ENCODE measurements at regions not wholly inside any gene's neighbourhood (a gene's known extent, or its start where the extent isn't known, plus 50 kb on each side); places are given as distances from the start of the nearest gene placed in this dataset.
"Not testable (repeated sequence)": the region's sequence is repeated elsewhere in the genome, so short reads cannot be mapped to it uniquely, and the experiment has no call there.

DNA sequence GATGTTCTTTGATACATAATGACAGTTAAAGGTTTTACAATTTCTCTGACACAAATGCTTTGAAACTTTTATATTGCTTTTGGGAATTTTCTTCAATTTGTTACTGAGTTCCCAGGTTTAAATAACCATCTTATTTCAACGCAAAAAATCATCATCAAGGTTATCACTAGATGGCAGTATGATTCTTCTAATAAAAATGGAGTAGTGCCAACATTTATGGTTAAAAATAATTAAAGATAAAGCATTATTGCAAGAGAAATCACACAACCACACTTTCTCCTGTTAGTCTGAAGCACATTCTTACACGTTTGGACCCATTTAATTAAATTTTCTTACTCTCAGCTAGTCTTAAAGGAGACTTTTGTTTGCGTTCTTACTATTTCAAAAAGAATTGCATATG lies 611.3 kb upstream of the CPXCR1 start:
- peaks cover 0 to 5% of the 10 kb centered on the region in 2 donors for H3K27me3 ChIP-seq
- H3K9me3 ChIP-seq = no peaks in the 10 kb centered on the region
- H3K4me3 ChIP-seq = no peak overlapping the region
- no peaks in the 10 kb centered on the region for H3K4me1 ChIP-seq
- 17 to 23% methylated on average over 3 of the region's 3 CpGs for WGBS, 2 donors
- no peak overlapping the region for H3K27ac ChIP-seq
- TF ChIP-seq POLR2A (IDR thresholded peaks at IDR 0.05) = no peak
- TF ChIP-seq, protein P1, sequence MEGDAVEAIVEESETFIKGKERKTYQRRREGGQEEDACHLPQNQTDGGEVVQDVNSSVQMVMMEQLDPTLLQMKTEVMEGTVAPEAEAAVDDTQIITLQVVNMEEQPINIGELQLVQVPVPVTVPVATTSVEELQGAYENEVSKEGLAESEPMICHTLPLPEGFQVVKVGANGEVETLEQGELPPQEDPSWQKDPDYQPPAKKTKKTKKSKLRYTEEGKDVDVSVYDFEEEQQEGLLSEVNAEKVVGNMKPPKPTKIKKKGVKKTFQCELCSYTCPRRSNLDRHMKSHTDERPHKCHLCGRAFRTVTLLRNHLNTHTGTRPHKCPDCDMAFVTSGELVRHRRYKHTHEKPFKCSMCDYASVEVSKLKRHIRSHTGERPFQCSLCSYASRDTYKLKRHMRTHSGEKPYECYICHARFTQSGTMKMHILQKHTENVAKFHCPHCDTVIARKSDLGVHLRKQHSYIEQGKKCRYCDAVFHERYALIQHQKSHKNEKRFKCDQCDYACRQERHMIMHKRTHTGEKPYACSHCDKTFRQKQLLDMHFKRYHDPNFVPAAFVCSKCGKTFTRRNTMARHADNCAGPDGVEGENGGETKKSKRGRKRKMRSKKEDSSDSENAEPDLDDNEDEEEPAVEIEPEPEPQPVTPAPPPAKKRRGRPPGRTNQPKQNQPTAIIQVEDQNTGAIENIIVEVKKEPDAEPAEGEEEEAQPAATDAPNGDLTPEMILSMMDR (IDR thresholded peaks at IDR 0.05) = no peak
- TF ChIP-seq EP300 (IDR thresholded peaks at IDR 0.05) = no peak
- H3K36me3 ChIP-seq = no peaks in the 10 kb centered on the region
- no peak for DNase-seq (ENCODE audit: low spot score in 2 of 2)

DNA sequence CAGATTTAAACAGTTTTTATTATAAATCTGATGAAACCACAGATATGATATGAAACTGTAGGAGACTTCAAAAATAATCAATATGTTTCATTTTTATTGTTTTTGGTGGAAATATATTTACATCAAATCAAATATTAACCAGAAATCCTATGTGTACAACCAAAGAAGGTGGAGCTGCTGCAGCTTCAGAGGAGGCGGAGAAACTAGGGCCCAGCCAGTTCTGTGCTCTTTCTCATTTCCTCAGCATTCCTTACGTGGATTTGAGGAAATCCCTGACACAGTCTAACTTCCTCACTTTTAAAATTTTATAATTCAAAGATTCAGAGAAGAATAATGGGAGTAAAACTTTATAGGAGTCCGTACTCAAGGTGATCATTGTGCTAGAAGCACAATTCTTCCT lies 610.7 kb upstream of the CPXCR1 start:
- TF ChIP-seq EP300 (IDR thresholded peaks at IDR 0.05) (no peak), POLR2A (IDR thresholded peaks at IDR 0.05) (no peak)
- TF ChIP-seq, protein P1 (IDR thresholded peaks at IDR 0.05) = no peak
- Histone ChIP-seq H3K36me3 (no peaks in the 10 kb centered on the region), H3K4me3 (no peak overlapping the region), H3K9me3 (no peaks in the 10 kb centered on the region), H3K4me1 (no peaks in the 10 kb centered on the region), H3K27me3 (peaks cover 0 to 5% of the 10 kb centered on the region in 2 donors), H3K27ac (no peak overlapping the region)
- WGBS, 2 donors = 63 to 65% methylated on average over 3 of the region's 3 CpGs
- no peak for DNase-seq (ENCODE audit: low spot score in 2 of 2)

DNA sequence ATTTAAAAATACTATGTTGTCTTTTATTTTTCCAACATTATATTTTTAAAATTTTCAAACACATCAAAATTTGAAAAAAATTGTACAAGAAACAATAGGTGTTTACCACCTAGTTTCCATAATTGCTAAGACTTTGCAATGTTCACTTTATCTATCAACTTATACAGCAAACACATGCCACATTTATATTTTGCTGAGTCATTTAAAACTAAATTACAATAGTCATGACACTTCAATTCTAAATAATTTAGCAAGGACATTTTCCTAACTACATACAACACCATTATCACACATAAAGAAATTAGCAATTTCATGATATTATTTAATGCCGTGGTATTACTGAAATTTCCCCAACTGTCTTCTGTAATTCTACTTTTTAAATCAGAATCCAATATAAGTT lies 600.4 kb upstream of the CPXCR1 start:
- no peak for DNase-seq (ENCODE audit: low spot score in 2 of 2)
- TF ChIP-seq POLR2A (IDR thresholded peaks at IDR 0.05) (no peak), EP300 (IDR thresholded peaks at IDR 0.05) (no peak)
- TF ChIP-seq, protein P1 (IDR thresholded peaks at IDR 0.05) = no peak
- no peak overlapping the region for H3K4me3 ChIP-seq
- 98 to 100% methylated on average over 1 of the region's 1 CpG for WGBS, 2 donors
- H3K36me3 ChIP-seq = no peaks in the 10 kb centered on the region
- H3K9me3 ChIP-seq = no peaks in the 10 kb centered on the region
- H3K4me1 ChIP-seq = no peaks in the 10 kb centered on the region
- peaks cover 0 to 3% of the 10 kb centered on the region in 2 donors for H3K27me3 ChIP-seq
- H3K27ac ChIP-seq = no peak overlapping the region

DNA sequence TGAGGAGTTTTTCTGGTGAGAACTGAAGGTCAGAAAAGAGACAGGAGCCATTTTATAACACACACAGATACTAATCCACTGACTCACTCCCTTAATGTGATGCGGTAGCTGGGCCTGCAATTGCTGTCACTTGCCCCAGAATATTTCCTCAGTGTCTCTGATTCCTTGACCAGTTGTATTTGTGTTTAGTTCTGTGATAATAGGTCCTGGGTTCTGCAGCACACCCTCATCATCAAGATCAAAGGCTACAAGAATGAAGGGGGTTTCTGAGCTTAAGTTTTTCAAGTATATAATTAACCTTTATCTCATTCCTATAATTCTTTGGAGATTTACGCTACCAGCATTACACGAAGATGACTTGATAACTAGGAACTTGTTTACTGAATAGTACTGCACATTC lies 576.5 kb upstream of the CPXCR1 start:
- H3K4me3 ChIP-seq = no peak overlapping the region
- H3K27me3 ChIP-seq = no peaks in the 10 kb centered on the region
- H3K9me3 ChIP-seq = peaks cover 0 to 3% (median 0%) of the 10 kb centered on the region in 4 donors
- DNase-seq (ENCODE audit: low spot score in 2 of 2) = no peak
- H3K27ac ChIP-seq = no peak overlapping the region
- no peaks in the 10 kb centered on the region for H3K4me1 ChIP-seq
- TF ChIP-seq EP300 (IDR thresholded peaks at IDR 0.05) = no peak
- whole genome bisulfite sequencing, 2 donors = 43 to 57% methylated on average over 3 of the region's 3 CpGs
- no peaks in the 10 kb centered on the region for H3K36me3 ChIP-seq

DNA sequence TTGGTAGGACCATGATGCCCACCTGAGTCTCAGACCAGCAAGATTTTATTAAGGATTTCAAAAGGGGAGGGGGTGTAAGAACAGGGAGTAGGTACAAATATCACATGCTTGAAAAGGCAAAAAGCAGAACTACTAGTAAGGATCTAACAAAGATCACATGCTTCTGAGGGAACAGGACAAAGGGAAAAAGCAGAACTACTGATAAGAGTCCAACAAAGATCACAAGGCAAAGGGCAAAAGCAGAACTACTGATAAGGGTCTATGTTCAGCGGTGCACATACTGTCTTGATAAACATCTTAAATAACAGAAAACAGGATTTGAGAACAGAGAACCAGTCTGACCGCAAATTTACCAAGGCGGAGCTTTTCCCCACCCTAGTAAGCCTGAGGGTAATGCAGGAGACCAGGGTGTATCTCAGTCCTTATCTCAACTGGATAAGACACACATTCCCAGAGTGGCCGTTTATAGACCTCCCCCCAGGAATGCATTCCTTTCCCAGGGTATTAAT lies 573.0 kb upstream of the CPXCR1 start:
- not testable (repeated sequence) for H3K4me1 ChIP-seq; H3K36me3 ChIP-seq; H3K27ac ChIP-seq; H3K27me3 ChIP-seq; DNase-seq (ENCODE audit: low spot score in 2 of 2); H3K9me3 ChIP-seq; H3K4me3 ChIP-seq
- 86 to 91% methylated on average over 4 of the region's 4 CpGs for WGBS, 2 donors

DNA sequence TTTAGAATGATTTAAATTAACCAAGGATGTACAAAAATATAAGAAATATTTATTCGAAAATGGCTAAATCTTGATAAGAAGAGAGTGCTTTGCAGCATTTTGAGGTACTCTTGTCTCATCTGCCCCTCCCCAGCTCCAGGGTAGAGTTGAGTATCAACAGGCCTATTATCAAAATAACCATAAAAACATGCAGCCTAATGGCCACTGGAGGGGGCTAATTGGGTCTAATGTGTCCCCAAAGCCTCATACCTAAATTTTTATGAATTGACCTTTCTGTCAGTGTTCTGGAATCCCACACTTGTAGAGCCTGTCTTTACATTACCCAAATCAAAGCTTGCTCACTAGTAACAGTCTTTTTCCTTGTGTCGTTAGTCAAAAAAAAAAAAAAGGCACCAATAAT lies 544.9 kb upstream of the CPXCR1 start:
- Histone ChIP-seq H3K27me3 (no peaks in the 10 kb centered on the region), H3K4me3 (no peak overlapping the region), H3K27ac (no peak overlapping the region), H3K36me3 (no peaks in the 10 kb centered on the region), H3K4me1 (no peaks in the 10 kb centered on the region), H3K9me3 (no peaks in the 10 kb centered on the region)
- TF ChIP-seq, protein P1 (IDR thresholded peaks at IDR 0.05) = no peak
- TF ChIP-seq EP300 (IDR thresholded peaks at IDR 0.05) = no peak
- no peak for TF ChIP-seq POLR2A (IDR thresholded peaks at IDR 0.05)
- WGBS, 2 donors = 55 to 89% methylated on average over 2 of the region's 2 CpGs
- no peak for DNase-seq (ENCODE audit: low spot score in 2 of 2)

Data from tibial nerve (tissue), 4 donors.